Testis (tissue), 2 donors: ENCODE measurements at regions not wholly inside any gene's neighbourhood (a gene's known extent, or its start where the extent isn't known, plus 50 kb on each side); places are given as distances from the start of the nearest gene placed in this dataset.

ENCODE experiments used
- DNase-seq: peaks from one replicate; pipeline ENCODE4 v3.0.0-alpha.2; 2019
- H3K27ac ChIP-seq, 2 donors: fragments of 200-600 bp; sonication (generic); one replicate each; pipeline ENCODE4 v1.5.1; 2019
- H3K27me3 ChIP-seq: fragments of 200-600 bp; sonication (generic); one replicate; pipeline ENCODE4 v1.5.1; 2019
- H3K36me3 ChIP-seq: fragments of 200-600 bp; sonication (generic); one replicate; pipeline ENCODE4 v1.5.1; 2017; ENCODE audit warnings: low read depth; ENCODE audit errors: missing control alignments
- H3K4me1 ChIP-seq: fragments of 200-600 bp; sonication (generic); one replicate; pipeline ENCODE4 v1.5.1; 2019
- H3K4me3 ChIP-seq, 2 donors: fragments of 200-600 bp; sonication (generic); one replicate each; pipeline ENCODE4 v1.5.1; 2017 to 2019
- H3K9me3 ChIP-seq: fragments of 200-600 bp; sonication (generic); one replicate; pipeline ENCODE4 v1.5.1; 2017
- POLR2A ChIP-seq: fragments of 450-650 bp; IDR thresholded peaks from one replicate; pipeline ENCODE4 v1.6.1; 2017; ENCODE audit warnings: antibody characterized with exemption, mild to moderate bottlenecking, moderate library complexity
- WGBS, 2 donors: methylation state at CpG; one replicate each; pipeline ENCODE4 v1.1.5; 2018; 5-methylcytosine and 5-hydroxymethylcytosine counted together
- intact Hi-C: fragments of 100-400 bp; cut with DNase I; formaldehyde crosslinking; loops from one replicate; pipeline ENCODE4 v1.15.1; 2023; ENCODE audit warnings: low total_unique reads
- TF ChIP-seq, protein P1 (sequence below), 3 experiments: fragments of 450-650 bp in 2 of 3; fragments of 200-600 bp in 1 of 3; sonication (generic) in 1 of 3; IDR thresholded peaks; one replicate each; pipeline ENCODE4 v1.5.1; 2016 to 2019; ENCODE audit warnings: antibody characterized with exemption in 3 of 3, mild to moderate bottlenecking in 2 of 3, moderate library complexity in 1 of 3

DNA sequence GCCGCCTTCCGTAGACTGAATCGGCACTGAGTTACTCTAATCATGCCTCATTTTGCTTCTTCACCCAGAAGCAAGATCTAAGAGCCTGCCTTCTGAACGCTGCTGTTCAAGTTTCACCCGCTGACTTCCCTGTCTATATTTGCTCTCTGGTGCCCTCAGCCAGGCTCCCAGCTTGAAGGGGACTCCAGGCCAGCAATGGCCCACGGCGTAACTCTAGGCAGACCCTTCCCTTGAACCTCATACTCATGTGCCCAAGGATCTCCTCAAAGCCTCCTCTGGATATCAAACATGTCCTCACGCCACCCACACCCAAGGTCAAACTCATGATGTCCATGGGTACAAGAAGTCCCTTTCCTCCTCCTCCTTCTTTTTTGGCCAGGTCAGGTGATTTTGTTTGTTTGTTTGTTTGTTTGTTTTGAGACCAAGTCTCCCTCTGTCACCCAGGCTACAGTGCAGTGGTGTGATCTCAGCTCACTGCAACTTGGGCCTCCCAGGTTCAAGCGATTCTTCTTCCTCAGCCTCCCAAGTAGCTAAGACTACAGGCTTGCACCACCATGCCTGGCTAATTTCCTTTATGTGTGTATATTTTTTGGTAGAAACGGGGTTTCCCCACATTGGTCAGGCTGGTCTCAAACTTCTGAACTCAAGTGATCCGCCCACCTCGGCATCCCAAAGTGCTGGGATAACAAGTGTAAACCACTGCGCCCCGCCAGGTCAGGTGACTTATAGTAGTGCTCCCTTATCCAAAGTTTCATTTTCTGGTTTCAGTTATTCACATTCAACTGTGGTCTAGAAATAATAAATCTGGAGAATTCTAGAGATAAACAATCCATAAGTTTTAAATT, 239.0 kb downstream of the SYK start:
- 96 to 98% methylated on average over 14 of the region's 14 CpGs for WGBS, 2 donors
- DNase-seq = no peak
- Histone ChIP-seq H3K4me1 (peaks cover 27% of the 10 kb centered on the region), H3K27ac (no peak overlapping the region), H3K27me3 (no peaks in the 10 kb centered on the region), H3K9me3 (no peaks in the 10 kb centered on the region), H3K4me3 (no peak overlapping the region), H3K36me3 (no peaks in the 10 kb centered on the region)
- TF ChIP-seq POLR2A = no peak
- TF ChIP-seq, protein P1, sequence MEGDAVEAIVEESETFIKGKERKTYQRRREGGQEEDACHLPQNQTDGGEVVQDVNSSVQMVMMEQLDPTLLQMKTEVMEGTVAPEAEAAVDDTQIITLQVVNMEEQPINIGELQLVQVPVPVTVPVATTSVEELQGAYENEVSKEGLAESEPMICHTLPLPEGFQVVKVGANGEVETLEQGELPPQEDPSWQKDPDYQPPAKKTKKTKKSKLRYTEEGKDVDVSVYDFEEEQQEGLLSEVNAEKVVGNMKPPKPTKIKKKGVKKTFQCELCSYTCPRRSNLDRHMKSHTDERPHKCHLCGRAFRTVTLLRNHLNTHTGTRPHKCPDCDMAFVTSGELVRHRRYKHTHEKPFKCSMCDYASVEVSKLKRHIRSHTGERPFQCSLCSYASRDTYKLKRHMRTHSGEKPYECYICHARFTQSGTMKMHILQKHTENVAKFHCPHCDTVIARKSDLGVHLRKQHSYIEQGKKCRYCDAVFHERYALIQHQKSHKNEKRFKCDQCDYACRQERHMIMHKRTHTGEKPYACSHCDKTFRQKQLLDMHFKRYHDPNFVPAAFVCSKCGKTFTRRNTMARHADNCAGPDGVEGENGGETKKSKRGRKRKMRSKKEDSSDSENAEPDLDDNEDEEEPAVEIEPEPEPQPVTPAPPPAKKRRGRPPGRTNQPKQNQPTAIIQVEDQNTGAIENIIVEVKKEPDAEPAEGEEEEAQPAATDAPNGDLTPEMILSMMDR (IDR thresholded peaks at IDR 0.05) = no peak
- intact Hi-C loops = no loop called here

DNA sequence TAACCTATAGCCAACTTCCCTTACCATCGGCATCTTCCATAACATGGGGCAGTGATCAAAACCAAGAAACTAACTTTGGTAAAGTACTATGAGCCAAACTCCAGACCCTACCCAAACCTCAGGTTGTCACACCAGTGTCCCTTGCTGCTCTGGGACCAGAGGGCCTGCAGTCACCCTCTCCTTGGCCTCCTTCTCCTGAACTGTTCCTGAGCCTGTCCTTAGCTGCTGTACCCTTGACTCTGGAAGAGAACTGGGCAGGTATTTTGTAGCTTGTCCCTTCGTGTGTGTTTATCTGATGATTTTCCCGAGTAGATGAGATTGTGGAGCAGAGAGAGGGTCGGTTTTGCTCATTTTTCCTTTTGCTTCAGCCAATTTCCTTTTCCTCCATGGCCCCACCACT, 240.4 kb downstream of the SYK start:
- intact Hi-C loops = no loop called here
- 77 to 78% methylated on average over 4 of the region's 4 CpGs for WGBS, 2 donors
- Histone ChIP-seq H3K4me3 (no peak overlapping the region), H3K36me3 (no peaks in the 10 kb centered on the region), H3K27ac (peak overlapping the region in 1 of 2 donors; percentile 87), H3K4me1 (peaks cover 22% of the 10 kb centered on the region), H3K9me3 (no peaks in the 10 kb centered on the region), H3K27me3 (no peaks in the 10 kb centered on the region)
- TF ChIP-seq POLR2A = no peak
- TF ChIP-seq, protein P1 (IDR thresholded peaks at IDR 0.05) = no peak
- DNase-seq = no peak

DNA sequence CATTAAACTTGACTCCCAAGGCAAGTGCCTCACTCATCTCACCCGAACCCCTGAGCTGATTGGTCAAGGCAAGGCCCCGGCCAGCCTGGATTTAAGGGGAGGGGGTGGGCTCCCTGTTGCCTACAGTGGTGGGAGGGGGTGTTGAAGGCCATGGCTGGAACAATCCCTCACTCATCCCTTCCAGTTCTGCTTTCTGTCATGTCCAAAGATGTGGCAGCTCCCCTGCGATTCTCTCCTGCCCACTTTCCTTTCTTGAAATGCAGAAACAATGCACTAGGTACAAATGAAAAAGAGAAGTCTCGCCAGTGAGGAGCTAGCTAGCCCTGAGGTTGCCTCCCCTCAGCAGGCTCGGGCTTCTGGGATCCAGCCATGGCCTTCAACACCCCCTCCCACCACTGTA, 240.9 kb downstream of the SYK start:
- Histone ChIP-seq H3K4me3 (no peak overlapping the region), H3K27me3 (no peaks in the 10 kb centered on the region), H3K9me3 (no peaks in the 10 kb centered on the region), H3K4me1 (peaks cover 17% of the 10 kb centered on the region), H3K27ac (peak overlapping the region; percentile 60 to 87), H3K36me3 (no peaks in the 10 kb centered on the region)
- intact Hi-C loops = no loop called here
- WGBS, 2 donors = 77 to 86% methylated on average over 5 of the region's 5 CpGs
- no peak for DNase-seq
- no peak for TF ChIP-seq POLR2A
- TF ChIP-seq, protein P1 (IDR thresholded peaks at IDR 0.05) = no peak

DNA sequence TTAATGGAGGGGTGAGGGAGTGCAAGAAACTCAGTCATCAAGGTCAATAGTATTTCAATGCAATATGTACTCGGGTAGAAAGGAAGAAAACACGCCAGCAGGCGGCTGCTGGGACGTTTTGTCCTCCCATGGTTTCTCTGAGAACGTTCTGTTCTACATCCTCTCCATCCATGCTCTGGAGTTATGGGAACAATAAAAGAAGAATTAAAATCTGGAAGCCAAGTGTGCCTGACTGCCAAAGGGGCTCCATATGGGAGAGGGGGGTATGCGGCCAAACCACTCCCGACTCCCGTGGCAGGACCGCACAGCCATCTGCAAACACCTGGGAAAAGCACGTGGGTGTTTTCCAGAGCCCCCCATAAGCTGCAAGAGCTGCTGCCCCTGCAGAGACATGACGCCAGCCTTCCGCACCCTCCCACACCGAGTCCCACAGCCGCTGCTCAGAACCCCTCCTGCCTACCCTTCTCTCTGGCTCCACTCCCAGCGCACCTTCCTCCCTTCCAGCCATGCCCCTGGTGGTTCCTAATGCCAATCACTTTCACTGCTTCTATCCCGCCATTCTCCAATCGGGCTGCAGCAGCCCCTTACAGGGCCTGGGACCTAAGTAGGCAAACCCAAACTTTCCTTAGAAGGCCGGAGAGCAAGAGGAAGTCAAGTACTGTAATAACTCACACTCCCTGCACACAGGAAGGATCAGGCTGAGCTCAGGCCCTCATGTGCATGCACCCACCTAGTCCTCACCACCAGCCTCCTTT, 241.6 kb downstream of the SYK start:
- peak overlapping the region; percentile 60 to 87 for H3K27ac ChIP-seq
- no peak for TF ChIP-seq POLR2A
- TF ChIP-seq, protein P1 (IDR thresholded peaks at IDR 0.05) = peak in 2 of 3 experiments; percentile 24 to 27
- H3K36me3 ChIP-seq = no peaks in the 10 kb centered on the region
- no peaks in the 10 kb centered on the region for H3K27me3 ChIP-seq
- H3K4me1 ChIP-seq = peaks cover 13% of the 10 kb centered on the region
- DNase-seq = peak; percentile 80
- intact Hi-C loops = no loop called here
- 43 to 52% methylated on average over 18 of the region's 18 CpGs for WGBS, 2 donors
- H3K4me3 ChIP-seq = no peak overlapping the region
- no peaks in the 10 kb centered on the region for H3K9me3 ChIP-seq
